H1 (cell line): ENCODE measurements at regions not wholly inside any gene's neighbourhood (a gene's known extent, or its start where the extent isn't known, plus 50 kb on each side); places are given as distances from the start of the nearest gene placed in this dataset.

ENCODE experiments used
- CTCF ChIA-PET: fragments of 300-600 bp; sonication (Branson Sonifier 250); formaldehyde crosslinking; loops from one replicate; lab custom pipeline; 2021; ENCODE audit not compliant: partially characterized antibody; lab: Charles Lee
- POLR2A ChIA-PET: fragments of 300-600 bp; sonication (Branson Sonifier 250); formaldehyde crosslinking; loops from one replicate; lab custom pipeline; 2021; ENCODE audit warnings: inconsistent platforms; ENCODE audit not compliant: partially characterized antibody; lab: Charles Lee
- DNase-seq, 2 experiments: peaks; one replicate each; pipeline versions ENCODE4 v3.0.0 to v3.0.0-alpha.2; 2010 to 2022; ENCODE audit warnings: low spot score in 2 of 2, low read depth in 1 of 2, mixed read lengths in 1 of 2
- FAIRE-seq: peaks from 2 replicates; lab custom pipeline; 2011; peaks lifted over from hg19 to GRCh38; lab: Jason Lieb, UNC
- H2AFZ ChIP-seq: 2 replicates; pipeline ENCODE4 v1.8.1; 2012; ENCODE audit warnings: low read length, inconsistent platforms
- H2AK5ac ChIP-seq: 2 replicates; pipeline ENCODE4 v1.6.1; 2013; ENCODE audit warnings: low read depth, low read length
- H2BK120ac ChIP-seq: replicated peaks from 2 replicates; pipeline ENCODE3; 2013; ENCODE audit warnings: low read depth, low read length, inconsistent platforms
- H2BK12ac ChIP-seq: 2 replicates; pipeline ENCODE4 v1.6.1; 2013; ENCODE audit warnings: low read depth, low read length
- H2BK15ac ChIP-seq: 2 replicates; pipeline ENCODE4 v1.6.1; 2013; ENCODE audit warnings: low read length
- H2BK20ac ChIP-seq: 2 replicates; pipeline ENCODE4 v1.6.1; 2013; ENCODE audit warnings: low read length
- H2BK5ac ChIP-seq: 2 replicates; pipeline ENCODE4 v1.6.1; 2013; ENCODE audit warnings: low read depth, low read length
- H3K14ac ChIP-seq: 2 replicates; pipeline ENCODE4 v1.6.1; 2013; ENCODE audit warnings: inconsistent platforms; ENCODE audit not compliant: insufficient read length
- H3K18ac ChIP-seq: 2 replicates; pipeline ENCODE4 v1.6.1; 2013; ENCODE audit warnings: low read length; ENCODE audit errors: extremely low read depth
- H3K23ac ChIP-seq: 2 replicates; pipeline ENCODE4 v1.6.1; 2013; ENCODE audit warnings: inconsistent platforms; ENCODE audit not compliant: insufficient read length
- H3K23me2 ChIP-seq: 2 replicates; pipeline ENCODE4 v1.6.1; 2013; ENCODE audit warnings: low read depth, low read length
- H3K27ac ChIP-seq: 2 replicates; pipeline ENCODE4 v1.6.1; 2011; ENCODE audit warnings: low read depth, low read length, inconsistent platforms
- H3K27me3 ChIP-seq, 4 experiments: replicated peaks in 1 of 4; 1 replicate in 1 of 4; 2 replicates in 3 of 4; pipeline versions ENCODE4 v1.6.1 to v1.8.1; 2011 to 2013; ENCODE audit warnings: low read length in 3 of 4, mild to moderate bottlenecking in 3 of 4, inconsistent platforms in 2 of 4, mixed read lengths in 2 of 4, moderate library complexity in 1 of 4; ENCODE audit not compliant: control insufficient read depth in 3 of 4, insufficient read depth in 3 of 4; ENCODE audit errors: extremely low read depth in 1 of 4
- H3K36me3 ChIP-seq, 4 experiments: 2 replicates each; pipeline versions ENCODE4 v1.6.1 to v1.8.1; 2011 to 2013; ENCODE audit warnings: mild to moderate bottlenecking in 4 of 4, low read length in 3 of 4, moderate library complexity in 2 of 4, control low read depth in 1 of 4, inconsistent platforms in 1 of 4; ENCODE audit not compliant: insufficient read depth in 4 of 4, control insufficient read depth in 2 of 4
- H3K4ac ChIP-seq: replicated peaks from 2 replicates; pipeline ENCODE3; 2013; ENCODE audit warnings: low read length, low read depth, mixed read lengths, inconsistent platforms; ENCODE audit not compliant: insufficient read length
- H3K4me1 ChIP-seq, 4 experiments: replicated peaks in 1 of 4; 1 replicate in 1 of 4; 2 replicates in 3 of 4; pipeline versions ENCODE4 v1.6.1 to v1.8.1; 2011 to 2013; ENCODE audit warnings: low read length in 3 of 4, inconsistent platforms in 2 of 4, mixed read lengths in 1 of 4; ENCODE audit not compliant: insufficient read depth in 4 of 4, control insufficient read depth in 3 of 4
- H3K4me2 ChIP-seq, 2 experiments: 2 replicates each; pipeline versions ENCODE4 v1.6.1 to v1.8.1; 2011 to 2013; ENCODE audit warnings: low read depth in 2 of 2, low read length in 2 of 2, control low read depth in 1 of 2, inconsistent platforms in 1 of 2, mild to moderate bottlenecking in 1 of 2; ENCODE audit not compliant: insufficient read depth in 1 of 2
- H3K4me3 ChIP-seq, 4 experiments: fragments of 200-600, 300-600 bp in 1 of 4; sonication (generic), shearing (Covaris generic), sonication (Bioruptor Twin) in 1 of 4; 2 replicates each; pipeline versions ENCODE4 v1.5.1 to v1.8.1; 2011 to 2016; ENCODE audit warnings: low read length in 4 of 4, low read depth in 3 of 4, control low read depth in 2 of 4, inconsistent platforms in 2 of 4, mild to moderate bottlenecking in 2 of 4, mixed read lengths in 1 of 4, moderate library complexity in 1 of 4; ENCODE audit not compliant: insufficient read depth in 2 of 4; ENCODE audit errors: extremely low read depth in 1 of 4
- H3K56ac ChIP-seq: replicated peaks from 2 replicates; pipeline ENCODE3; 2013; ENCODE audit warnings: low read depth, mild to moderate bottlenecking, mixed read lengths, low read length, inconsistent platforms; ENCODE audit not compliant: insufficient read length
- H3K79me1 ChIP-seq: 2 replicates; pipeline ENCODE4 v1.6.1; 2013; ENCODE audit warnings: low read depth, low read length, control low read depth
- H3K79me2 ChIP-seq, 2 experiments: 2 replicates each; pipeline versions ENCODE4 v1.6.1 to v1.8.1; 2012 to 2013; ENCODE audit warnings: low read length in 2 of 2, mild to moderate bottlenecking in 2 of 2, inconsistent platforms in 1 of 2; ENCODE audit not compliant: insufficient read depth in 2 of 2, control insufficient read depth in 1 of 2
- H3K9ac ChIP-seq, 4 experiments: replicated peaks in 1 of 4; 1 replicate in 1 of 4; 2 replicates in 3 of 4; pipeline versions ENCODE4 v1.6.1 to v1.8.1; 2011 to 2013; ENCODE audit warnings: low read depth in 3 of 4, low read length in 3 of 4, control low read depth in 2 of 4, mild to moderate bottlenecking in 2 of 4, moderate library complexity in 2 of 4, inconsistent platforms in 1 of 4; ENCODE audit errors: extremely low read depth in 1 of 4
- H3K9me3 ChIP-seq, 2 experiments: 2 replicates each; pipeline versions ENCODE4 v1.6.1 to v1.8.1; 2012 to 2013; ENCODE audit warnings: mild to moderate bottlenecking in 2 of 2, moderate library complexity in 2 of 2, control low read depth in 1 of 2, inconsistent platforms in 1 of 2, low read depth in 1 of 2, low read length in 1 of 2, mixed read lengths in 1 of 2; ENCODE audit not compliant: insufficient read depth in 2 of 2
- H4K20me1 ChIP-seq, 2 experiments: replicated peaks in 1 of 2; 2 replicates each; pipeline versions ENCODE3 to v1.8.1; 2011 to 2013; ENCODE audit warnings: inconsistent platforms in 2 of 2, low read length in 2 of 2, mild to moderate bottlenecking in 1 of 2; ENCODE audit not compliant: insufficient read depth in 2 of 2, control insufficient read depth in 1 of 2
- H4K5ac ChIP-seq: 2 replicates; pipeline ENCODE4 v1.6.1; 2013; ENCODE audit warnings: low read length, low read depth, mixed read lengths, inconsistent platforms; ENCODE audit not compliant: insufficient read length
- H4K8ac ChIP-seq: 2 replicates; pipeline ENCODE4 v1.8.0; 2013; ENCODE audit warnings: mild to moderate bottlenecking, moderate library complexity, low read length, inconsistent platforms; ENCODE audit not compliant: insufficient read depth; ENCODE audit errors: extremely low read depth
- H4K91ac ChIP-seq: replicated peaks from 2 replicates; pipeline ENCODE3; 2013; ENCODE audit warnings: low read length, mixed read lengths, inconsistent platforms; ENCODE audit not compliant: insufficient read length
- ATF2 ChIP-seq: IDR thresholded peaks from 2 replicates; pipeline ENCODE4 v1.6.1; 2012; ENCODE audit warnings: low read length, inconsistent platforms
- CTBP2 ChIP-seq: IDR thresholded peaks from 2 replicates; pipeline ENCODE4 v1.7.0; 2011; ENCODE audit warnings: borderline replicate concordance, mild to moderate bottlenecking, moderate library complexity, mixed read lengths, low read length; ENCODE audit not compliant: insufficient read depth, insufficient read length
- EZH2 ChIP-seq: fragments of 200-600 bp; sonication (generic); IDR thresholded peaks from 2 replicates; pipeline ENCODE4 v1.7.1; 2012; ENCODE audit warnings: low read depth, mild to moderate bottlenecking, moderate library complexity, low read length, inconsistent platforms; ENCODE audit not compliant: severe bottlenecking
- HDAC6 ChIP-seq: IDR thresholded peaks from one replicate; pipeline ENCODE4 v1.7.1; 2012; ENCODE audit warnings: low read depth, mild to moderate bottlenecking, inconsistent platforms, low read length, moderate library complexity
- KDM1A ChIP-seq: fragments of 200-600, 300-600 bp; sonication (generic); IDR thresholded peaks from 2 replicates; pipeline ENCODE4 v1.7.1; 2016; ENCODE audit warnings: mild to moderate bottlenecking, low read length, borderline replicate concordance
- NANOG ChIP-seq: IDR thresholded peaks from 2 replicates; pipeline ENCODE4 v1.6.1; 2011; ENCODE audit warnings: low read length, low read depth, mild to moderate bottlenecking, inconsistent platforms; ENCODE audit not compliant: insufficient read depth, poor library complexity, severe bottlenecking
- SIX5 ChIP-seq: IDR thresholded peaks from 2 replicates; pipeline ENCODE4 v1.6.1; 2011; ENCODE audit warnings: mild to moderate bottlenecking, low read depth, low read length
- TAF7 ChIP-seq: optimal IDR thresholded peaks from 2 replicates; pipeline ENCODE3; 2011; ENCODE audit warnings: low read depth, mild to moderate bottlenecking, inconsistent platforms, low read length, moderate library complexity, borderline replicate concordance
- USF2 ChIP-seq: IDR thresholded peaks from 2 replicates; pipeline ENCODE4 v1.6.1; 2011; ENCODE audit warnings: low read length, improper control_type of control experiment
- YY1 ChIP-seq: IDR thresholded peaks from 2 replicates; pipeline ENCODE4 v1.6.1; 2011; ENCODE audit warnings: low read depth, mild to moderate bottlenecking, low read length
- ZNF274 ChIP-seq: IDR thresholded peaks from 2 replicates; pipeline ENCODE4 v1.7.0; 2012; ENCODE audit warnings: low read length, borderline replicate concordance; ENCODE audit errors: extremely low read depth
- WGBS, 2 experiments: shearing (Covaris generic) in 1 of 2; methylation state at CpG; one replicate each; pipeline versions ENCODE4 v1.1.6 to v1.1.7; 2013 to 2015; ENCODE audit warnings: low lambda C conversion rate in 2 of 2, mixed read lengths in 2 of 2, inconsistent platforms in 1 of 2, low coverage in 1 of 2, missing lambda C conversion rate in 1 of 2; ENCODE audit not compliant: insufficient replicate concordance in 2 of 2, insufficient coverage in 1 of 2, insufficient read length in 1 of 2; ENCODE audit errors: extremely low coverage in 1 of 2, missing lambda C conversion rate in 1 of 2; 5-methylcytosine and 5-hydroxymethylcytosine counted together

GRCh38 chr5:159837860-159838259 lies 78.4 kb upstream of the ADRA1B start:
- 95% methylated on average over 2 of the region's 2 CpGs; no CpG with 5 or more reads in 1 of the 2 experiments for WGBS, 2 experiments
- Histone ChIP-seq H3K36me3 (no peaks in the 10 kb centered on the region), H2BK5ac (no peak overlapping the region), H3K9me3 (no peaks in the 10 kb centered on the region), H3K27me3 (no peaks in the 10 kb centered on the region), H3K79me1 (no peaks in the 10 kb centered on the region), H2BK120ac (no peak overlapping the region), H3K18ac (no peak overlapping the region), H3K27ac (no peak overlapping the region), H3K9ac (no peak overlapping the region), H2BK15ac (no peak overlapping the region), H2BK20ac (no peak overlapping the region), H3K23ac (no peak overlapping the region), H3K4me3 (no peak overlapping the region), H4K8ac (no peak overlapping the region), H3K79me2 (no peaks in the 10 kb centered on the region), H4K5ac (no peak overlapping the region), H2AFZ (no peak overlapping the region), H3K56ac (no peak overlapping the region), H2BK12ac (no peak overlapping the region), H4K20me1 (no peaks in the 10 kb centered on the region), H3K14ac (no peak overlapping the region), H3K4me2 (no peak overlapping the region), H2AK5ac (no peak overlapping the region), H3K4me1 (peaks cover 0 to 3% (median 0%) of the 10 kb centered on the region in 4 experiments; a peak in 1 of 7 replicates), H3K4ac (no peak overlapping the region), H3K23me2 (no peaks in the 10 kb centered on the region; the same call in 1 of the 2 replicates), H4K91ac (no peak overlapping the region)
- DNase-seq (no peak), FAIRE-seq (no peak)
- POLR2A ChIA-PET, result no interaction called here
- CTCF ChIA-PET, result interaction anchor here (1.6 kb wide), 1 partner anchor 77 kb away, joined by 4 read pairs; no protein-coding TSS in a partner anchor
- TF ChIP-seq YY1 (no peak), SIX5 (no peak), EZH2 (no peak), NANOG (no peak), ZNF274 (no peak), KDM1A (no peak), TAF7 (no peak), USF2 (no peak), ATF2 (no peak), CTBP2 (no peak), HDAC6 (no peak)
